GM18502 (cell line): ENCODE measurements at regions not wholly inside any gene's neighbourhood (a gene's known extent, or its start where the extent isn't known, plus 50 kb on each side); places are given as distances from the start of the nearest gene placed in this dataset.

Source experiments
- ATAC-seq: cut with Tn5 transposase; IDR thresholded peaks from one replicate; pipeline ENCODE4 v1.9.1; 2021; ENCODE audit warnings: mild to moderate bottlenecking; ENCODE audit not compliant: unreplicated experiment, poor library complexity

DNA sequence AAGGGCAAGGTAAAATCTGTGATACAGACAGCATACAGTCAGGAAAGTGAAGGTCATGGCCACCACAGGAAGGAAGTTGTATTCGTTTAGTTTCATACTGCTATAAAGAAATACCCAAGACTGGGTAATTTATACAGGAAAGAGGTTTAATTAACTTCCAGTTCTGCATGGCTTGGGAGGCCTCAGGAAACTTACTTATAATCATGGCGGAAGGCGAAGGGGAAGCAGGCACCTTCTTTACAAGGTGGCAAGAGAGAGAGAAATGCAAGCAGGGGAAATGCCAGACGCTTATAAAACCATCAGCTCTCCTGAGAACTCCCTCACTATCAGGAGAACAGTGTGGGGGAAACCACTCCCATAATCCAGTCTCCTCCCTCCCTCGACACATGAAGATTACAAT lies 353.7 kb upstream of the SEMA6D start:
- ATAC-seq: no peak

DNA sequence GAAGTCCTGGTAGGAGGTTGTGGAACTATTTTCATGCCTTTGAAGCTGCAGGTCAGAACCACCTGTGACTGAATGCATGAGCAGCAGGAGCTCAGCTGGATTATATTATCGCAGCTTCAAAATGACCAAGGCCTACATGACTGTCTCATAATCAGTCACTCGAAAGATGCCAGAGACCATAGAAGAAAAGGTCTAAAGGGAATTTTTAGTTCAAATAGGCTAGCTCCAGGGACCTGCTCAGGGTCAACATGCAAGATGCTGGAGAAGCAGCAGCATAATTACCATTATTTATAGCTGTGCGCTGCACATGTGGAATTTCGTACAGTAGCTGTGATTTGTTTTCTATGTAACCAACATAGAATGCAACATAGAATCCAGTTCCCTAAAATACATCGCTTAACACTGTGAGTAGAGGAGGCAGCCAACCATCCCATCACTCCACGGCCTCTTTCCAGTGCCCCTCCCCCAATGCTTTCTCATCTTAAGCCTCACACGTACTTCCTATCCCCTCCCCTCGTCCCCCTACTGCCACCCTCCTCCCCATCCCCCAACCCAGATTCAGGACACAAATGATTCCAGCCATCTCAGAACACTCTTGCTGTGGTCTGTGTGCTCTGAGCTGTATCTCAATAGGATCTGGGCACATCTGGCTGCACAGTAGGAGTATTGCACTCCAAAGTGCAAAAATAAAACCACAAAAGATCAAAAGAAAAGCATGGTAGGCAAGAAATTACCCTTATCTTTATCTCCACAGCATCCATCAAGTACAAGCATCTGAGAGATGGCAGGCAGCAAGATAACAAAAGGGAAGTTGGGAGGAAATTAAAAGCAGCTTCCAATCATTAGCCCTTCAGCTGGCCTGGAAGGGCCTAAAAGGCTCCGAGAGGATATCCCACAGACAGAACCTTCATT lies 352.8 kb upstream of the SEMA6D start:
- ATAC-seq: no peak

DNA sequence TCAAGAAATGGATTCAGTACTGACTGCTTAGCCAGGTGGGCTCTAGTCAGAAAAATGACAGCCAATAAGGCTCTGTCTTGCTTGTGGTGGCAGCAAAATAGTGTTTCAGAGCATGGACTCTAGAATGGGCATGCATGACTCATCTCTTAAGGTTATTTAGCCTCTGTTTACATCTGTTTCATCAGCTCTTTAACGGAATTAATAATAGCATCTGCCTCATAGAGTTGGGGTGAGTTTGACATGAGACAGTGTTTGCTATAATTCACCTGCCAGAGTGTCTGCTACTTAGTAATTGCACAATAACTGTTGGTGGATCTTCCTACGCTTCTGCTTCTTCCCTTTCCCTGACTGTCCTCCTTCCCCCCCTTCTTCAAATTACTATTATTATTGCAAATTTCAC lies 350.4 kb upstream of the SEMA6D start:
- ATAC-seq: no peak

DNA sequence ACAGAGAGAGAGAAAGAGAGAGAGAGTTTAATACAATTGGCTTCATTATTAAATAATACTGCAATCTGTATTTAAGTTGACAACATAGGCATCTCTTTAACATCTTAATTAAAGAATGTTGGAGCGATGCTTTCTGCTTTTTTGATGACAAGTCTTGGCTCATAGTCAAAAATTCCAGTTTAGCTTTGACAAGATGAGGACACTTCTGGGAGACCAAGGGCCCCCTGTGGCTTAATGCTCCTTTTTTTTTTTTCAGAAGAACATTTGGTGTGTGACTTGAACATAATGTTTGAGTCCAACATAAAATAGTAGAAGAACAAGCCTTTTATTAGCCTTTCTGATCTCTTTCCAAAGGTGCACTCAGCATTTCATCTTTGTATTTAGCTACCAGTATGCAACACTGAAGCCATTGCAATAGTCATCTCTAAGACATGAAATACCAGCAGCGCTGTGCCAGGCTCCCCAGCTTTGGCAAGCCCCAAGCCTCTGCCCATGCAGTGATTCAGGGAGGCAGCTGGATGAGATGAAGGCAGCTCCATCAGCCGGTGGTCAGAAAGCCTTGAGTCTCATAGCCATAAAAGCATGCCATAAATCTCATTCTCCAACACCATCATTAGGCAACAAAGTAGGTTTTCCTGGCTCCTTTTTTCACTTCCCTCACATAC lies 349.4 kb upstream of the SEMA6D start:
- ATAC-seq: no peak

DNA sequence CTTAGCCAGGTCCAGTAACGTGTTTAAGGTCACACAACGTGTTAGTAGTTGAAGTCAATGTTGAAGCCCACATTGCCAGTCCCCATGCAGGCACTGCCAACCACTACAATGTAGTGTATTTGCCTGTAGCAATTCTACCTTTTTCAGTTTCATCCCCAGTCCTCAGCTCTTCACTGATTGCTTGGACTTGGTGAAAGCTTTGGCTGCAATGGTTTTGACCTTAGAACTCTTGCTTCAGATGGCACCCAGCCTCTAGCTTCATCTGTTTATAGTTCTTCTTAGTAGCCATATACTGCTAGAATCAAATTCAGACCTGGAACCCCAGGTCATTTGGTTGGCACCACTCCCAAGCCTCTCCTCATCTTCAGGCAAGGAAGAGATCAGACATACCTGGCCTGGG lies 345.4 kb upstream of the SEMA6D start:
- ATAC-seq: no peak

DNA sequence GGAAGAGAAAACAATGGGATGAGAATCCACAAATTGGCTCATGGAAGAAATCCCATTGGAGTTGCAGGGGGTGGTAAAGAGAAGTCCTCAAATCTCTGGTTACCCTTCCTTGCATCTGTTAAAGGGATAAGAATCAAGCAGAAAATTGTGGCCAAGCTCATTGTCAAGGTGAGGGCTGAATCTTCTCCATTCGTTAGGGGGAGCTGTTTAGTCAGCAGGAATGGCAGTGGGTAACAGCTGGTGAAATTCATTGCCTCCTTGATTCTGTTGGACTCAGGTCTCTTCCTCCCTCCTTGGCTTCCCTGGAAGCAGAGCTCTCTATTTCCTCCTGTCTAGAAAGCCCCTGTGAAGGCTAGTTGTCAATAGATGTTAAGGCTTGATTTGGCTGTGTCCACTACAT lies 343.1 kb upstream of the SEMA6D start:
- ATAC-seq: no peak

DNA sequence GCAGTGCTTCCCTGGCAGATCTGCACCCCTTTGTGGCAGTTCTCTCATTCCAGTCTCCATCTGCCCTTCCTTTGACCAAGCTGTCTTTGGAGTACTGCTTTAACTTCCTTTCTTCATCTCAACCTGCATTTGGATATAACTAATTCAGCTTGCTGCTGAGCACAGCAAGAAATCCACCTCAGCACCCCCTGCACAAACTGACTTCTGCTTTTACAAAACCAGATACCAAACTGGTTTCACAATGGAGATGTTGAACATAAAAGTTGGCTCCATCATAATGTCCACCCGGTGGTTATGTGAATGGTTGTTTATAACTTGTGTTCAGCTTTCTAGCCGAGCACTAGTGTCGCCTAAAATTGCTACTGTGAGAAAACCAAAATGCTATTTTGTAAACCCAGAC lies 341.1 kb upstream of the SEMA6D start:
- no peak for ATAC-seq

DNA sequence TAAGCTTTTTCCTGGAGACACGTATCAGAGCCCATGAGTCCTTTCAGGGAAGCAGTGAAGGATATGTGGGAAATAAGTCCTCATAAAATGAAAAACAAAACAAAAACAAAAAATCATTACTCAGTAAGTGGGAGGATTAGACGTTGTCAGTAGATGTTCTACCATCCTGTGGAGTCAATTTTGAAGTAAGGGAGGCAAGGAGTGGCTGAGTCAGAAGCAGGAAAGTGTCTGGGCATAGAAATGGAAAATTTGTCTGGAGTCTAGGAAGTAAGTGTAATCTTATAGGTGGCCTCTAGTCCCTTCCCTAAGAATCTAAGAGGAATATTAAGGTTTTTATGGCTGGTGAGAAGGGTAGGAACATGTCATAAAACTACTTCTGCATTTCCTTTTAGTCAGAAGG lies 339.8 kb upstream of the SEMA6D start:
- ATAC-seq: no peak

DNA sequence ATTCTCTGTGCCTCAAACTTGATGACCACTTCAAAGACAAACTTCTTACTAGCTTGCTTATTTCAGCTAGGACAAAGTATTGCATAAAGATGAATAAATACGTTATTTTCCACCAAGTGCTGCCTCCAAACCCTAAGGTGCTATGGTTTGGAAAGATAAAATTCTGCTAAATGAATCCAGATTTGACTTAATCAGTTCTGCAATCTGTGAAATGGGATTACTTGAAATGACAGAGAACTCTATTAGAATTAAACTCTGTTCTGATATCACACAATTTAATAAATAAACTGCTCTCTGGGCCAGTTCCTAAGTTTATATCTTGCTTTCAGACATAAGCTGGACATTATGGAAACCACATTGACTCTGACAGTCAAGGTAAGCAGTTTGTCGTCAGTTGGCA lies 338.8 kb upstream of the SEMA6D start:
- no peak for ATAC-seq

DNA sequence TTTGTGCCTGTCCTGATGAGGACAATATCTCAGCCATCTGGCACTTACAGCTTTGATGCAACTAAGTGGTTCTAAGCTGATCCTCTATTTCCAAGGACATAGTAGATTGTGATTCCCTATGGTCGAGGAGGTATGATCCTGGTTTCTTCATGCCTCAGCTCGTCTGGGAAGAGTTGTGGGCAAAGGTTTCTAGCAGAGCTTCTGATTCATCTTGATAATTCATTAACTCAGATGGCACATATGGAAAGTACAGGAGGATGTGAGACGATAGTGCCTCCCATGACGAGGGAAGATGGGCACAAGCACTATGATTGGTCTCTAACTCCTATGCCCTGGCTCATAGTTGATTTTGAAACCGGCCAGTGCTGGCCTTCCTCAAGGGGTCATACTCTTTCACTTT lies 334.2 kb upstream of the SEMA6D start:
- no peak for ATAC-seq

DNA sequence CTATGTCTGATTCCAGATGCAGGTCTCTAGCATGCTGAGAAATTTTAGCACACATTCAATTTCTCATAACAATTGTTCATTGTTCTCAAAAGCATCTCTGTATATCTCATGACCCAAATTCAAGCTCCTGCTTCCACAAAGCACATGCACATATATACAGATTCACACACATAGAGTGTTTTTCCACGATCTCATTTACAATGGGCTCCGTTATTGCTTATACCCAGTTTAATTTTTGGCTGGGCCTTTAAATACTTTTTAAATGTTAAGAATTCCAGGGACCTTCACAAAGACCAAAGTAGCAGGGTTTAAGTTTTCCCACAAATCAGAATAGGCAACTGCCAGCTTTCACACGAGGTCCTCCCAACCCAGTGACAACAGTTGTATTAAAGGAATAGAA lies 333.5 kb upstream of the SEMA6D start:
- no peak for ATAC-seq

DNA sequence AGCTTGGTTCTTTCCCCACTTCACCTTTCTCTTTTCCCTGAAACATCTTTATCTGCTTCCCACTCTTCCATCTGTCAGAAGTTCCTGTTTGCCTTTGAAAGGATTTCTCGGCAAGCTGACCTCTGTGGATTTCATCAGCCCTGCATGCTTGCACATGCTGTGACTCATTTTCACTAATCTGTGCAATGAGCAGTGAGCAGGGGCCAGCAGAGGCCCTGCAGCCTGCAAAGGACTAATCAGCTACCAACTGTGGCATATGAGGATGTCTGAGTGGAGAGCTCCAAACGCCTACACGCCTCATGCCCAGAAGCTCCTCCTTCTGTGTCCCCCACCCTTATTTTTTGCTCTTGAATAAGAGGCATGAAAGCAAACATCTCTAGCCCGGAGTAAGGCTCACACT lies 333.0 kb upstream of the SEMA6D start:
- ATAC-seq: no peak

DNA sequence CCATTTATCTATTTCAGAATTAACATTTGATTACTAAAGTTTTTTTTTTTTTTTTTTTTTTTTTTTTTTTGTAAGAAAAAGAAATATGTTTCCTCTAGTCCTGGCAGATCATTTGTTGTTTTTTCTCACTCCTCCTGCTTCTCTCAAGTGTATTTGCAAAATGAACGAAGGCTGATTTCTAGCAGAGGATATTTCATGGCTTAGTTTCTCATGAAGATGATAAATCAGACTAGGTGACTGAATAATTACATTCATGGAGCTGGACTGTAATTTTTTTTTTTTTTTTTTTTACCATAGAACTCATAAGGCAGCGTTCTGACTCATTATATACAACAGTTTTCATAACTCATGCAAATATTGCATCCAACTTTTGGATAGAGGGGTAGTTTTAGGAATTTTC lies 332.5 kb upstream of the SEMA6D start:
- ATAC-seq: no peak

DNA sequence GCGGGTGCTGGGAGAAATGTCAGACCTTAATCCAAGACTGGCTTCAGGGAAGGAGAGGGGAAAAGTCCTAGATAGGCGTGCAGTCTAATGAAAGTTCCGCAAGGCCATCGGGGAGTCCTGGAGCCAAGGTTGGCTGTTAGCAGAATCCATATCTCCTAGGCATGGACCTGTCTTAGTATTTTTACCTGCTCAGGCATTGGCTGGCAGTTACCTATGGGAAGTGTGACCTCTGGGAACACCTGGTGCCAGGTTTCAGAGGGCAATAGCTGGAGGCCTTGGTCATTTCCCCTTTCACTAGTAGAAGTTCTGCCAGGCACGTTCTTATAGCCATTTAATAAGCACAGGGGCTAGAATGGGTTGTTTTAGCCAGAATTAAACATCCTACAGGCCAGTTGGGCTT lies 330.8 kb upstream of the SEMA6D start:
- ATAC-seq: no peak

DNA sequence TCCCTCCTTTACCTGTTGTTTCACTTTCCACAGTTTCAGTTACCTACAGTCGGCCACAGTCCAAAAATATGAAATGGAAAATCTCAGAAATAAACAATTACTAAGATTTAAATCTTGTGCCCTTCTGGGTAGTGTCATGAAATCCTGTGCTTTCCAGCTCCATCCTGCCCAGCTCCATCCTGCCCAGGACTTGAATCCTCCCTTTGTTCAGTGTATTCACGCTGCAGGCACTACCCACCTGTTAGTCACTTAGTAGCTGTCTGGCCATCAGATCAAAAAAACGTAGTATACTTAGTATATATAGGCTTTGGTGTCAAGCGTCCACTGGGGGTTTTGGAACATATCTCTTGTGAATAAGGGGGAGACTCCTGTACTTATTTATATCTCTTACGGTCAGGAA lies 329.0 kb upstream of the SEMA6D start:
- no peak for ATAC-seq

DNA sequence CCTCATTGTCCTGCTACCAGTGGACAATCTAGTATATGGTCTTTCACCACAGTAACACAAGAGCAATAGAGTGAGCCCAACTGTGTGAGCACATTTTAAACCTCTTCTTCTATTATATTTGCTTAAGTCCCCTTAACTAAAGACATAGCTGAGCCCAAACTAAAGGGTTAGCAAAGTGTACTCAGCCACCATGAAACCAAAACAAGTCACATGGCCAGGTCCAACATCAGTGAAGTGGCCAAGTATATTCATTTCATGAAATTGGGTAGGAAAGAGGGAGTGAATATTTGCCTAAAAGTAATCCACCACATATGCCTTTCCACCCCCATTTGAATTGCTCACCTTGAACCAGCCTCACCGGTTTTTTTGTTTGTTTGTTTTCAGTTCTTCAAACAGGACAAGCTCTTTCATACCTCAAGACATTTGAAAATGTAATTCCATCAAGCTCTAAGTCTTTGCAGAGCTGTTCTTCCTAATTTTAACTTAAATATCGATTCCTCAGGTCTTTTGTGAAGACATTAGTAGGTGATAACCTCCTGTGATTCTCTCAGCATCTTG lies 327.0 kb upstream of the SEMA6D start:
- no peak for ATAC-seq

DNA sequence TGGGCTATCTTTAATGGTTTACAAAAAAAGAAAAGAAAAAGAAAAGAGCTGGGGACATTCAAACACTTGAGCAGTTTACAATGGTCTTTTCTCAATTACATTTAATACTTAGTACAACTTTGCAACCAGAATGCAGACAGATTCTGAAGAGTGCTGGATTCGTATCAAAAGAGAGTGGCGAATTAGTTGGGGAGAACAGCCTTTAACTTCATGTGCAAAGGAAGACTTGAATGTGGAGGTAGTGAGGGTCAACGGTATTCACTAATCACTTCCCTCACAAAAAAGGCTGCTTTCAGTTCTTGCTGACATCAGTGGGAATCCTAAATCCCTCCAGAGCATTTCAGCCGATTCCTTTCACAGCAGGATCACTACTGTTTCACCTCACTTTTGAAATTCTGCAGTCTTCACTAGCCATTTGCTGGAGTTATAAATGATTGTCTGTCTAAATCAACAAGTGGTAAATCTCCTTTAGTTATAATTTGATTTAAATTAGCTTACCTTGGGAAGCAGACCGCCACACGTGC lies 323.0 kb upstream of the SEMA6D start:
- ATAC-seq: no peak

DNA sequence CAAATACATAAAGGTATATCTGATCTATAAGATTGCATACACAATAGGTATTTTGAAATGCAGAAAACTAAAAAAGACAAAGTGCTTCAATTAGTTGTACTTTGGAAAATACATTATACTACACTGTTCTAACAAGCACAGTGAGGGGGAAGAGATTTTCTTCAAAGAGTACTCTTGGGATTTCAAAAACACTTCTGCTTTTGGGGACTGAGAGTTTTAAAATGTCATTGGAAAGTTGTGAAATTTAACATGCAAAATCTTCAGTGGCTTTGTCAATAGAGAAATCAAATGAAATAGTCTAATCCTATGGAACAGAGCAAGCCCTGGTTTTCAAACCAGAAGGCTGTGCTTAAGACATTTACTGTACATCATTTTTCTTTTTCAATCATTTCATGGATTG lies 322.2 kb upstream of the SEMA6D start:
- no peak for ATAC-seq

DNA sequence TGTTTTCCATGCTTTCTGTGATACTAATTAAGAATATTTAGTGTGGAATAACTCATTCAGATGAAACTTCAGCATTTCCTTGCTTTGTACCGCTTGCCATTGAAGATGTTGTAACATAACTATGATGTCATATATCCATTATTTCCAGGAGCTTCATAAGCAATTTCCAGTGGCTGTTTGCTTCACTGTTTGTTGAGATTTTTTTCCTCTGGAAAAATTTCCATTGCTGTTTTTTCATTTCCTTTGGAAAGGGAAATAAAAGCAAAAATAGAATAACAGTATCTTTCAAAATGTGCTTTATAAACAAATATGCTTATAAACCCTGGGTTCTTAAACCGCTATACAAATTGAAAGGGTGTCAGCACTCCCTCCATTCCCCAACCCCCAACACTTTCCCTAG lies 319.6 kb upstream of the SEMA6D start:
- no peak for ATAC-seq

DNA sequence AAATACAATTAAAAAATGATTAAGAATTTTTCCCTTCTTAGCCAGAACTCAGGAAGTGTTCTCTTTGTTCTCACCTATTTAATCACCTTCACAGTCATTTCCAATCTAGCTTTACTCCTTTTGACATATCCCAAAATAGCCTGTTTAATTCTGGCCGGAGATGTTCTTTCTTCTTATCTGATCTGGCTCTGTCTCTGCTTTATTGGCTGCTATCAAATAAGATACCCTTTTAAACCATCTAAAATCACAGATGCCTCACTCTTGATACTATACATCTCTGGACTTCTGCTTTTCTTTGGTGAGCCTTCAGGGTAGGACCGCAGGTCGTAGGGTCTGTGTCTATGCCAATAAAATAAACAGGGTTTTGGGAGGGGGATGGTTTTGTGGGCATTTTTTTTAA lies 319.2 kb upstream of the SEMA6D start:
- ATAC-seq: no peak

DNA sequence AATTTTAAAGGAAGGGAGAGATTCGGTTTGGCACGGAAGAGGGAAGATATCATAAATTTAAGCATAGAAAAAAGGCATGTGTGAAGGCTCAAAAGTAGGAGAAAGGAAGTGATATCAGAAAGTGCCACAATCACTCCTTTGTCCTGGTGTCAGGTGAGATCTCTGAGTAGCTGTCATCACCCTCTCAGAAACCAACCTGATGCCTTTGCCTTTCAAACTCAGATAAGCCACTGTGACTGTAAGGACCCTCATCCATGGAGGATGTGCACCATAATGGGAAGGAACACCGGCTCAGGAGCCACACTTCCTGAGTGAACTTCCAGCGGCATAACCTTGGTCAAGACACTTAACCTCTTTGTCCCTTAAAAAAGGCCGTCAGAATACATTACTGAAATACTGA lies 318.7 kb upstream of the SEMA6D start:
- no peak for ATAC-seq
